Left ventricle myocardium superior (tissue), 1 donor: ENCODE measurements at regions not wholly inside any gene's neighbourhood (a gene's known extent, or its start where the extent isn't known, plus 50 kb on each side); places are given as distances from the start of the nearest gene placed in this dataset.
"Not testable (repeated sequence)": the region's sequence is repeated elsewhere in the genome, so short reads cannot be mapped to it uniquely, and the experiment has no call there.

Experiments
- ATAC-seq: fragments of 200-7000 bp; cut with Tn5 transposase; one replicate; pipeline ENCODE4 v1.9.1; 2020; ENCODE audit warnings: mild to moderate bottlenecking, moderate library complexity
- DNase-seq: peaks from one replicate; pipeline ENCODE4 v3.0.0-alpha.2; 2020
- intact Hi-C: fragments of 100-400 bp; cut with micrococcal nuclease; formaldehyde crosslinking; loops from one replicate; pipeline ENCODE4 v1.11.0; 2022
- donor health status: DM: no; HTN: yes; CAD: no; lungs with severe emphysema.

DNA sequence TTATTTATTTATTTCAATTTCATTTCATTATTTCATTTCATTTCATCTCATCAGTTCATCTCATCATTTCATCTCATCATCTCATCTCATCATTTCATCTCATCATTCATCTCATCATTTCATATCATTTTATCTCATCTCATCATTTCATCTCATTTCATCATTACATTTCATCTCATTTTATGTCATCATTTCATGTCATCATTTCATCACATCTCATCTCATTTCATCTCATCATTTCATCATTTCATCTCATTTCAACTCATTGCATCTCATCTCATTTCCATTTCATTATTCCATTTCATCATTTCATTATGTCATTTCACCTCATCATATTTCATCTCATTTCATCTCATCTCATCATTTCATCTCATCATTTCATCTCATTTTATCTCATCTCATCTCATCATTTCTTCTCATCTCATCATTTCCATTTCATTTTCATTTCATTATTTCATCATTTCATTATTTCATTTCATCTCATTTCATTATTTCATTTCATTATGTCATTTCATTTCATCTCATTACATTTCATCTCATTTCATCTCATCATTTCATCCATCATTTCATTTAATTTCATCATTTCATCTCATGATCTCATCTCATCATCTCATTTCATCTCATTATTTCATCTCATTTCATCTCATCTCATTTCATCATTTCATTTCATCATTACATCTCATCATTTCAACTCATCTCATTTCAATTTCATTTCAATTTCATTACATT is 2868.6 kb downstream of the RPIA start:
- DNase-seq, ATAC-seq, intact Hi-C loops: not testable (repeated sequence)

DNA sequence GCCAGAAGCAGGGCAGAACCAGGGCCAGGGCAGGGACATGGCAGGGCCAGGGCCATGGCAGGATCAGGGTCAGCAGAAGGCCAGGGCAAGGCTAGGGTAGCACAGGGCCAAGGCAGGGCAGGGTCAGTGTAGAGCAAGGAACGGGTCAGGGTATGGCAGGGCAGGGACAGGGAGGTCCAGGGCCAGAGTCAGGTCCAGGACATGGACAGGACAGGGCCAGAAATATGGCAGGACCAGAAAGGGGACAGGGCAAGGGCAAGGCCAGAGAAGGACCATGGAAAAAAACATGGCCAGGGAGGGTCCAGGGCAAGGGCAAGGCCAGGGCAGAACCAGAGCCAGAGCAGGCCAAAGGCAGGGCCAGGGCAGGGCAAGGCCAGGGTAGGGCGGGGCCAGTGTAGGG is 2870.7 kb downstream of the RPIA start:
- DNase-seq = peak; percentile 14
- intact Hi-C loops, ATAC-seq: not testable (repeated sequence)

- intact Hi-C loops, ATAC-seq: not testable (repeated sequence)
- DNase-seq = peak; percentile 13
These were observed 2873.2 kb downstream of the RPIA start for GRCh38 chr2:91564700-91565099.

- peak; percentile 23 for DNase-seq
- ATAC-seq, intact Hi-C loops: not testable (repeated sequence)
These were observed 2874.4 kb downstream of the RPIA start for GRCh38 chr2:91565689-91566430.

- DNase-seq, ATAC-seq, intact Hi-C loops: not testable (repeated sequence)
These were observed 2875.1 kb downstream of the RPIA start for GRCh38 chr2:91566611-91567010.

GRCh38 chr2:91567546-91568335 is 2876.3 kb downstream of the RPIA start:
- ATAC-seq, DNase-seq, intact Hi-C loops: not testable (repeated sequence)

GRCh38 chr2:91568391-91569338 is 2877.2 kb downstream of the RPIA start:
- intact Hi-C loops, ATAC-seq, DNase-seq: not testable (repeated sequence)

DNA sequence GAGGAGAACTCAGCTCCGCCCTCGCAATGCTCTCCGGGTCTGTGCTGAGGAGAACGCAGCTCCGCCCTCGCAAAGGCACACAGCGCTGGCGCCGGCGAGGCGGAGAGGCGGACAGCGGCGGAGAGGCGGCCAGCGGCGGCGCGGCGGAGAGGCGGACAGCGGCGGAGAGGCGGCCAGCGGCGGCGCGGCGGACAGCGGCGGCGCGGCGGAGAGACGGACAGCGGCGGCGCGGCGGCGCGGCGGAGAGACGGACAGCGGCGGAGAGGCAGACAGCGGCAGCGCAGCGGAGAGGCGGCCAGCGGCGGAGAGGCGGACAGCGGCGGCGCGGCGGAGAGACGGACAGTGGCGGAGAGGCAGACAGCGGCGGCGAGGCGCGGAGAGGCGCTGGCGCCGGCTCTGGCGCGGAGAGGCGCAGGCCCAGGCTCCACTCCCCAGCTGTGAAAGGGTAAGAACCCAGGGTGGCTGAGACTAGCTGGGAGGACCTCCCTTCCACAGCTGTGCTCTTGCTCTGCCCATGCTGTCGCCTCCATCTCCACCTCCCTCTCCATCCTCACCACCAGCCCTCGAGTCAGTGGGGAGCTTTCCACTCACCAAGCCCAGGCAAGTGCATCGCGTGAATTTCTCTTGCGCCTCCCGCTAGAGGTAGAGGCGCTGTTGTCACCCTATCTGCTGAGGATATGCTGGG is 2879.9 kb downstream of the RPIA start:
- intact Hi-C loops, ATAC-seq: not testable (repeated sequence)
- DNase-seq = peak; percentile 42

DNA sequence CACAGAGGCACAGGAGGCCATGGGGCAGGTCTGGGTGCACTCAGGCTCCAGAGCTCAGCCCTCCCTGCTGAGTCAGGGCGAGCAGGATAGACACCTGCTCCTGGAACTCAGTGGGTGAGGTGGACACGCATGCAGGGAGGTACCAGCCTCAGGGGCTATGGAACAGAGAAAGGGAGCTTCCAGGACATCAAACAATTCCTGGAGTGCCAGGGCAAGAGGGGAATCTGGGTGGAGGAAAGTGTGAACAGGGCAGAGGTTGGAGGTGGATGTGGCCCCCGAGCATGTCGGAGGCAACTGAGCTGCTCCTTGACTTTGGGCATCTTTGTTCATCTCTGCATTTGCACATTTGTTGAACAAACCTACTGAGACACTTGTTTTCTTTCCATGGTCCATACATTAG is 2881.5 kb downstream of the RPIA start:
- intact Hi-C loops, ATAC-seq, DNase-seq: not testable (repeated sequence)

DNA sequence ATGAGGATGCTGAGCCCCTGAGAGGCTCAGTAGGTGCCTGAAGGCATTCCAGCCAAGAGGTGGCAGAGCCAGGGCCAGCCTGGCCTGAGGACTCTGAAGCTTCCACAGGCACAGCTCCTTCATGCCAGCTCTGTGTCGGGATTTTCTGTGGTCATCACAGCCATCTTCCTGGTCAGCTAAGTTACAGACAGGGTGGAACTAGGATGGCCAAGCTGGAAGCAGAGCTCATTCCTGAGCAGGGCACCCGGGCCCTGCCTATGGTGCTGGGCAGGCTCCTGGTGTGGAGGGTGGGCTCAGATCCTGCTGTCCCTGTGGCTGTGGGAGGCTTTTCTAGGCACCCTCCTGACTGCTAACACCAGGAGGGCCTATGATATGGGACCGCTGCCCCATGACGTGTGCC is 2882.3 kb downstream of the RPIA start:
- ATAC-seq, DNase-seq, intact Hi-C loops: not testable (repeated sequence)

GRCh38 chr2:91574255-91574654 is 2882.8 kb downstream of the RPIA start:
- DNase-seq, intact Hi-C loops, ATAC-seq: not testable (repeated sequence)

DNA sequence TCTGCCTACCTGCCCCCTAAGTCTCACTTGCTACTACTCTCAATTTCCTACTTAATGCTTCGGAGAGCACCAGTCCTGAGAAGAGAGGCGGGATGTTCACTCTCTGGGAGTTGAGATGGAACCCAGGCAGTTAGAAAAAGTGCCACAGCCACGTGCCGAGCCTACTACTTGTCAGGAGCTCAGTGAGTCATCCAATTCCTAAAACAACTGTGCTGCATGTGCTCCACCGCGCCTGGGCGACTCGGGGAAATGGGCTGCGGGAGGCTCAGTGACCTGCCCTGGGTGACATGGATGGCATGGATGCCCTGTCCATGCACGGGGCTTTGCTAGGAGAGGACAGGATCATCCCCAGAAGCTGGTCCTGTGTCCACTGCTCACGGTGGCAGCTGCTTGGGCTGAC is 2884.2 kb downstream of the RPIA start:
- not testable (repeated sequence) for ATAC-seq, DNase-seq

GRCh38 chr2:91577406-91577805 is 2885.9 kb downstream of the RPIA start:
- intact Hi-C loops, DNase-seq, ATAC-seq: not testable (repeated sequence)

More for the DNA sequence above, 2884.2 kb downstream of the RPIA start:
- intact Hi-C loops = not testable (repeated sequence)

GRCh38 chr2:91578678-91579077 is 2887.2 kb downstream of the RPIA start:
- intact Hi-C loops, DNase-seq: not testable (repeated sequence)

GRCh38 chr2:91579555-91579954 is 2888.1 kb downstream of the RPIA start:
- intact Hi-C loops, ATAC-seq, DNase-seq: not testable (repeated sequence)

More at GRCh38 chr2:91578678-91579077, 2887.2 kb downstream of the RPIA start:
- not testable (repeated sequence) for ATAC-seq

- DNase-seq, ATAC-seq, intact Hi-C loops: not testable (repeated sequence)
These were observed 2888.6 kb downstream of the RPIA start for GRCh38 chr2:91580043-91580442.

DNA sequence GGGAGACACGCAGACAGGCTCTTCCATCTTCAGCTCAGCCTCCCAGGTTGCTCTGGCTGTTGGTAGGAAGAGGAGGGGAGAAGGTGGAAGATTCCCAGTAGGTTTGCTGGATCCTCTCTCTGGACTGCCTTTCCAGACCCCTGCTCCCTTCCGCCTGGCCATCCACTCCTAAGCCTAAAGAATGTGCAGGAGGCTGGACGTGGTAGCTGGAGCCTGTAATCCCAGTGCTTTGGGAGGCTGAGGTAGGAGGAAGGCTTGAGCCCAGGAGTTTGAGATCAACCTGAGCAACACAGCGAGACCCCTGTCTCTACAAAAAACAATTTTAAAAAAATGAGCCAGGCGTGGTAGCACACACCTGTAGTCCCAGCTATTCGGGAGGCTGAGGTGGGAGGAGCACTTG is 2895.6 kb downstream of the RPIA start:
- intact Hi-C loops, DNase-seq, ATAC-seq: not testable (repeated sequence)
